Cardiac muscle cell (in vitro differentiated cells and primary cell): ENCODE measurements at regions not wholly inside any gene's neighbourhood (a gene's known extent, or its start where the extent isn't known, plus 50 kb on each side); places are given as distances from the start of the nearest gene placed in this dataset.

Source experiments
- DNase-seq, 2 donors: peaks; one replicate each; pipeline versions ENCODE4 v3.0.0 to v3.0.0-alpha.2; 2010 to 2017; ENCODE audit warnings: low read depth in 1 of 2, low spot score in 1 of 2
- H3K27ac ChIP-seq: fragments of 200-600 bp; sonication (generic); 2 replicates; pipeline ENCODE4 v1.5.1; 2016
- H3K27me3 ChIP-seq: fragments of 200-600 bp; sonication (generic); 2 replicates; pipeline ENCODE4 v1.6.0; 2016; ENCODE audit warnings: control low read depth
- H3K36me3 ChIP-seq: fragments of 200-600 bp; sonication (generic); 2 replicates; pipeline ENCODE4 v1.5.1; 2016; ENCODE audit warnings: control low read depth
- H3K4me1 ChIP-seq: fragments of 200-600 bp; sonication (generic); 2 replicates; pipeline ENCODE4 v1.8.1; 2017; ENCODE audit warnings: low read depth, mild to moderate bottlenecking, mixed run types
- H3K4me3 ChIP-seq: fragments of 200-600 bp; sonication (generic); 2 replicates; pipeline ENCODE4 v1.5.1; 2016; ENCODE audit warnings: mild to moderate bottlenecking
- H3K9me3 ChIP-seq: fragments of 200-600 bp; sonication (generic); 2 replicates; pipeline ENCODE4 v1.5.1; 2017; ENCODE audit warnings: low read depth, mild to moderate bottlenecking, control low read depth
- TF ChIP-seq, protein P1 (sequence below): IDR thresholded peaks from 2 replicates; pipeline ENCODE4 v1.5.1; 2012; ENCODE audit warnings: low read depth, mild to moderate bottlenecking, low read length

DNA sequence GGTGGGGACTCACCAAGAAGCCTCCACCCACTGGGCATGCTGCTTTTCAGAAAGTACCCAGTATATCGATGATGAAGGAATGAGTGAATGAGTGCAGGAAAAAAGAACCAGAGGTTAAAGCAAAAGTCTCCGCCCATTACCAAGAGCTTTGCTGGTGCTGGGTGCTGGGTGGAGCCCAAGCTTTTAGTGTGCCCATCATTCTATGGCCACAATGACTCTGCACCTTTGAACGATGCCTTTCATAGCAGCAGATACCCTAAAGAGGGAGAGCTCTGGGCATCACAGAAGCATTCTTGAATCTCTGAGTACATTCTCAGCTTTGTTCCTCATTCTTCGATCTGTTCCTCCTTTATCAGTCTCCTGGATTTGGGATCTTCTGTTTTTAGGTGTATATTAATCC lies 450.7 kb upstream of the CCL2 start:
- TF ChIP-seq, protein P1, sequence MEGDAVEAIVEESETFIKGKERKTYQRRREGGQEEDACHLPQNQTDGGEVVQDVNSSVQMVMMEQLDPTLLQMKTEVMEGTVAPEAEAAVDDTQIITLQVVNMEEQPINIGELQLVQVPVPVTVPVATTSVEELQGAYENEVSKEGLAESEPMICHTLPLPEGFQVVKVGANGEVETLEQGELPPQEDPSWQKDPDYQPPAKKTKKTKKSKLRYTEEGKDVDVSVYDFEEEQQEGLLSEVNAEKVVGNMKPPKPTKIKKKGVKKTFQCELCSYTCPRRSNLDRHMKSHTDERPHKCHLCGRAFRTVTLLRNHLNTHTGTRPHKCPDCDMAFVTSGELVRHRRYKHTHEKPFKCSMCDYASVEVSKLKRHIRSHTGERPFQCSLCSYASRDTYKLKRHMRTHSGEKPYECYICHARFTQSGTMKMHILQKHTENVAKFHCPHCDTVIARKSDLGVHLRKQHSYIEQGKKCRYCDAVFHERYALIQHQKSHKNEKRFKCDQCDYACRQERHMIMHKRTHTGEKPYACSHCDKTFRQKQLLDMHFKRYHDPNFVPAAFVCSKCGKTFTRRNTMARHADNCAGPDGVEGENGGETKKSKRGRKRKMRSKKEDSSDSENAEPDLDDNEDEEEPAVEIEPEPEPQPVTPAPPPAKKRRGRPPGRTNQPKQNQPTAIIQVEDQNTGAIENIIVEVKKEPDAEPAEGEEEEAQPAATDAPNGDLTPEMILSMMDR, result no peak
- DNase-seq, result no peak
- Histone ChIP-seq H3K4me3 (no peak overlapping the region), H3K27me3 (peaks cover 19% of the 10 kb centered on the region), H3K36me3 (no peaks in the 10 kb centered on the region), H3K27ac (no peak overlapping the region), H3K9me3 (no peaks in the 10 kb centered on the region), H3K4me1 (peaks cover 3% of the 10 kb centered on the region)

DNA sequence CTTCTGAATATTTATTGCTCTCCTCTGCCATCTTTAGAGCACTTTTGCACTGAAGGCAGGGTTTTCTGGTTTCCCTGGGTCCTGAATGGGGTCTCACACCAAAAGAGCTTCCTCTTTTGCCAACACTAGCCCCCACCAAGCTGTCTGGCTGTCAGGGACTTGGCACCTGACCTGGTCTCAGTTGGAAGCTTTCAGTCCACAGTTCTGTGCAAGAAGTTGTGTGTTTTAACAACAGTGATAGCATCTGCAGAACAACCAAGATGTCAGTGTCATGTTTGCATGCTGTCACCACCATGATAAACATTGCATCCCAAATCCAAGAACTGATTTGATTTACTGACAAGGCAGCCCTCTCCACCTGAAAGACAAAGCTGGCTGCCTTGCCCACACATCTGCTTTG lies 448.5 kb upstream of the CCL2 start:
- H3K27ac ChIP-seq, result no peak overlapping the region
- H3K4me3 ChIP-seq, result no peak overlapping the region
- peaks cover 12% of the 10 kb centered on the region for H3K27me3 ChIP-seq
- TF ChIP-seq, protein P1, result no peak
- H3K4me1 ChIP-seq, result peaks cover 3% of the 10 kb centered on the region
- no peak for DNase-seq
- H3K9me3 ChIP-seq, result no peaks in the 10 kb centered on the region
- H3K36me3 ChIP-seq, result no peaks in the 10 kb centered on the region

DNA sequence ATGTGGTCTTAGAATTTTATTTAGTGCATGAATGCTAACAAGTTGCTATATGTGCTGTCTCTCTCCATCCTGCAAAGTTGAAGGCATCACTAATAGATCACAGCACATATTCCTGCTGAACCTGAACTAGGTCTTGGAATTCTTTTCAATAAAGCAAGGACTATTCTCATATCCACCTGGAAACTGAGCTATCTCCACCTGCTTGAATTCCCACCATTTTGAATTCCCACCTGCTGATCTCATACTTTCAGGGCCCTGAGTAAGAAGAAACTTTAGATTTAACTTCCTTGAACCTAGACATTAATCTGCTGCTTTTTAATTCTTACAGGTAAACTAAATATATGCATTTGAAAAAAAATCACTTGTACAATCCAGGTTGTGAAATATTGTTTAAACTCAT lies 445.3 kb upstream of the CCL2 start:
- H3K27me3 ChIP-seq, result peaks cover 1% of the 10 kb centered on the region
- no peaks in the 10 kb centered on the region for H3K36me3 ChIP-seq
- no peak overlapping the region for H3K27ac ChIP-seq
- no peaks in the 10 kb centered on the region for H3K4me1 ChIP-seq
- TF ChIP-seq, protein P1, result no peak
- no peaks in the 10 kb centered on the region for H3K9me3 ChIP-seq
- H3K4me3 ChIP-seq, result no peak overlapping the region
- DNase-seq, result no peak

DNA sequence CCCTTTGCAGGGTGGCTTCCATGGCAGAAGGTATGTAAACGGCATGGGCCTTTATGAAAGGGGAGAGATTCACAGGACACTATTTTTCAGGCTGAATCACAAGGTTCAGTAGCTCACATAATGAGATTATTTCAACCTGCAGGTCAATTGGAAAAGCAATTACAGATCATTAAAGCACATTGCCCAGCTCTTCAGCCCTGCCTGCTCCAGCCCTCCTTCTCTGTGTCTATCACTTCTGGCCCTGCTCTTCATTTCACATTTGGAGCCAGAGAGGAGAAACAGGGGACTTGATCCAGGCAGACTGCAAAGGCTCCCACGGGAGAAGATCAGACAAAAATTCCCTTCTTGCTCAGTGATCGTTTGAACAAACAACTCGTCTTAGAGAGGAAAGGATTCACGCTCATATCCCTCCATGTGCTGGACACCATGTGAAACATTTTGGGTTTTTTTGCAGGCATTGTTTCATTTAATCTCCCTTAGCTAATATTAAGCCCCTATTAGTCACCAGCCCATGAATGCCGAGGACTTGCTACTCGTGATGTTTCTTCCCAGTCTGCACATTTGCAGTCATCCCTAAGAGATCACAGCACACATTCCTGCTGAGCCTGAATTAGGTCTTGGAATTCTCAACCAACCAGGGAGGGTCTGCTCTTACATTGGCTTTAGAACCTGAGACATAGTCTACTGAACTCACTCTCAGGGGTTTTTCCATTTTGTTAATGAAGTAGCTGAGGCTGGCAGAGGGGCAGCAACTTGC lies 443.9 kb upstream of the CCL2 start:
- TF ChIP-seq, protein P1, result no peak
- H3K27me3 ChIP-seq, result peaks cover 3% of the 10 kb centered on the region

DNA sequence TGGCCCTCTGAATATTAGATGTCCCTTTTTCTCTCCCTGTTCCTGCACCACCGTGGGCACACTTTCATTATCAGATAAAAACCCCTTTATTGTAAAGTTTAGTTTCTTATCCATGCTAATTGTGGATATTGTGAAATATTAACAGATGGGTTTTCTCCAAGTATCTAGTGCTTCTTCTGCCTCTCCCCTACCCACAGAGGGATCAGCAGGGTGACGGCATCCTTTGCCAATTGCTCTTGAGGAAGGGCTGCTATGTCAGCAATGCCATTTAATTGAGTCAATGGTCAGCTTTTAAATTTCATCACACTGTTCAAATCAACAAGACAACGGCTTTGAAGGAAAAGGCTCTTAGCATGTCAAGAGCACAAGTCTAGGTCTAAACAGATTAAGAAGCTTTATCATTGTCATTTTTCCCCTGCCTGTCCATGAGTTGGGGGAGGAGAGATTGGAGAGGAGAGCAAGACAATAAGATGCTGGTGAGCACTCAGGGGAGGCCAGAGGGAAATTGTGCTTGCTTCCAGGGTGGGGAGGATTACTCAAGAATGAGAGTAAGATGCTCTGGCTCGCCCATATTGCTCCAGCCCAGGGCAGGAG lies 443.0 kb upstream of the CCL2 start:
- Histone ChIP-seq H3K4me3 (no peak overlapping the region), H3K9me3 (no peaks in the 10 kb centered on the region), H3K27me3 (peaks cover 3% of the 10 kb centered on the region), H3K27ac (no peak overlapping the region), H3K36me3 (no peaks in the 10 kb centered on the region), H3K4me1 (no peaks in the 10 kb centered on the region)
- DNase-seq, result no peak
- TF ChIP-seq, protein P1, result no peak

More for the DNA sequence above, 443.9 kb upstream of the CCL2 start:
- Histone ChIP-seq H3K9me3 (no peaks in the 10 kb centered on the region), H3K4me3 (no peak overlapping the region), H3K4me1 (no peaks in the 10 kb centered on the region), H3K36me3 (no peaks in the 10 kb centered on the region), H3K27ac (no peak overlapping the region)
- no peak for DNase-seq
